Erythroblast (primary cell): ENCODE measurements at regions not wholly inside any gene's neighbourhood (a gene's known extent, or its start where the extent isn't known, plus 50 kb on each side); places are given as distances from the start of the nearest gene placed in this dataset.

ENCODE experiments used
- GATA1 ChIP-seq: IDR thresholded peaks from 2 replicates; pipeline ENCODE4 v1.6.1; 2011; ENCODE audit warnings: low read depth, mild to moderate bottlenecking, control low read depth, low read length, moderate library complexity
- POLR2A ChIP-seq: IDR thresholded peaks from 2 replicates; pipeline ENCODE4 v1.6.1; 2011; ENCODE audit warnings: mild to moderate bottlenecking, low read length

DNA sequence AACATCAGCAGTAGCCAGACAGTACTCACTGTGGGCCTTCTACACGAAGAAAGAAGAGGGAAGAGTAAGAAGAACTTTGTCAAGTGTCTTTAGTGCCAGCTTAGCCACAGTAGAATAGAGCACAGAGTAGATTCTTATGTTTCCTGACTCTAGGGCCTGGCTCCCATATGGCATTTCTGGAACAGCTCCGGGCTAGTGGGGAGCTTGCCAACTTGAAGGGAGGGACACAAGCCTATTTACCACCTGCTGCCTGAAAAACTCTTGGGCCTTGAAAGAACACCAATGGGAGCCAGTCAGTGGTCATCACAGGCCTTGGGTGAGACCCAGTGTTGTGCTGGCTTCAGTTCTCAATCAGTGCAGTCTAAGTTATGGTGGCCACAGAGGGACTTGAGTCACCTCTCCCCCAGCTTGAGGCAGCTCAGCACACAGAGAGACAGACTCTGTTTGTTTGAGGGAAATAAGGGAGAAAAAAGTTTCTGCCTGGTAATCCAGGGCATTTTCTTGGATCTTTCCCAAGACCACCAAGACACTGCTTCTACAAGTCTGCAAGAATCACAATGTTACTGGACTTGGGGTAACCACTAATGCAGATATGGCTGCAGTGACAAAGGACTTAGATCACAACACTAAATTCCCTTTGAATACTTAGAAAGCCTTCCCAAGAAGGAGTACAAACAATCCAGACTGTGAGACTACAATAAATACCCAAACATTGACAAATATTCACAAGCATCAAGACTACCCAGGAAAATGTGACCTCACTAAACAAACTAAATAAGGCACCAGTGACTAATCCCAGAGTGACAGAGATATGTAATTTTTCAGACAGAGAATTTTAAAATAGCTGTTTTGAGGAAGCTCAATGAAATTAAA lies 261.0 kb upstream of the NDST3 start:
- TF ChIP-seq POLR2A (no peak), GATA1 (no peak)
